WTC11 (cell line): ENCODE measurements at regions not wholly inside any gene's neighbourhood (a gene's known extent, or its start where the extent isn't known, plus 50 kb on each side); places are given as distances from the start of the nearest gene placed in this dataset.

Experiments used
- ATAC-seq: fragments of 200-7000 bp; cut with Tn5 transposase; 2 replicates; pipeline ENCODE4 v1.10.0; 2021; ENCODE audit warnings: mild to moderate bottlenecking, moderate library complexity
- CTCF ChIA-PET: fragments of 300-600 bp; sonication (Branson Sonifier 250); formaldehyde crosslinking; loops from one replicate; lab custom pipeline; 2021; ENCODE audit warnings: antibody characterized with exemption; lab: Charles Lee
- POLR2A ChIA-PET: fragments of 350-600 bp; sonication (Branson Sonifier 250); formaldehyde crosslinking; loops from one replicate; lab custom pipeline; 2021; ENCODE audit warnings: antibody characterized with exemption; lab: Charles Lee
- DNase-seq: peaks from one replicate; pipeline ENCODE4 v3.0.0; 2021; ENCODE audit warnings: low spot score
- H3K27ac Mint-ChIP-seq: 2 replicates; pipeline ENCODE4 v1.8.0; 2021; ENCODE audit warnings: mixed read lengths
- H3K27me3 Mint-ChIP-seq: 2 replicates; pipeline ENCODE4 v1.8.0; 2021; ENCODE audit warnings: low read depth, mild to moderate bottlenecking, moderate library complexity, mixed read lengths
- H3K36me3 Mint-ChIP-seq: 2 replicates; pipeline ENCODE4 v1.8.0; 2021; ENCODE audit warnings: mixed read lengths
- H3K4me1 Mint-ChIP-seq: 2 replicates; pipeline ENCODE4 v1.8.0; 2022; ENCODE audit warnings: mixed read lengths
- H3K4me3 Mint-ChIP-seq: 2 replicates; pipeline ENCODE4 v1.8.0; 2021; ENCODE audit warnings: mild to moderate bottlenecking, moderate library complexity, mixed read lengths
- H3K9me3 Mint-ChIP-seq: 2 replicates; pipeline ENCODE4 v1.8.0; 2021; ENCODE audit warnings: mixed read lengths
- ATF1 ChIP-seq: sonication (generic); formaldehyde crosslinking; IDR thresholded peaks from 2 replicates; pipeline ENCODE4 v1.8.1; 2023; ENCODE audit warnings: mild to moderate bottlenecking, moderate library complexity, missing genetic modification reagents
- CREB1 ChIP-seq: sonication (generic); formaldehyde crosslinking; IDR thresholded peaks from 2 replicates; pipeline ENCODE4 v1.8.0; 2023; ENCODE audit warnings: mild to moderate bottlenecking, missing genetic modification reagents
- E2F4 ChIP-seq: sonication (generic); formaldehyde crosslinking; IDR thresholded peaks from 2 replicates; pipeline ENCODE4 v1.8.1; 2022; ENCODE audit warnings: low read depth, mild to moderate bottlenecking, moderate library complexity, missing genetic modification reagents, borderline replicate concordance
- ERG ChIP-seq: fragments of 250-450 bp; sonication (Bioruptor Pico); IDR thresholded peaks from 2 replicates; pipeline ENCODE4 v1.8.0; 2021; ENCODE audit warnings: mild to moderate bottlenecking
- GABPB1 ChIP-seq: sonication (generic); formaldehyde crosslinking; IDR thresholded peaks from 2 replicates; pipeline ENCODE4 v1.8.1; 2023; ENCODE audit warnings: mild to moderate bottlenecking, missing genetic modification reagents
- HMGXB4 ChIP-seq: sonication (generic); formaldehyde crosslinking; IDR thresholded peaks from 2 replicates; pipeline ENCODE4 v1.8.1; 2023; ENCODE audit warnings: mild to moderate bottlenecking, moderate library complexity, missing genetic modification reagents
- MXD4 ChIP-seq: fragments of 250-450 bp; sonication (Bioruptor Pico); IDR thresholded peaks from 2 replicates; pipeline ENCODE4 v1.8.0; 2021; ENCODE audit warnings: mild to moderate bottlenecking, moderate library complexity, borderline replicate concordance
- NR2C2 ChIP-seq: sonication (generic); formaldehyde crosslinking; IDR thresholded peaks from 2 replicates; pipeline ENCODE4 v1.8.0; 2022; ENCODE audit warnings: mild to moderate bottlenecking, missing genetic modification reagents
- PREB ChIP-seq: sonication (generic); formaldehyde crosslinking; IDR thresholded peaks from 2 replicates; pipeline ENCODE4 v1.8.1; 2022; ENCODE audit warnings: mild to moderate bottlenecking, missing genetic modification reagents, moderate library complexity, borderline replicate concordance
- PRRX2 ChIP-seq: fragments of 250-450 bp; sonication (Bioruptor Pico); IDR thresholded peaks from 2 replicates; pipeline ENCODE4 v1.8.0; 2021; ENCODE audit warnings: mild to moderate bottlenecking
- RORB ChIP-seq: fragments of 250-450 bp; sonication (Bioruptor Pico); IDR thresholded peaks from 2 replicates; pipeline ENCODE4 v1.9.0; 2021; ENCODE audit warnings: mild to moderate bottlenecking
- TCF7 ChIP-seq: sonication (generic); formaldehyde crosslinking; IDR thresholded peaks from 2 replicates; pipeline ENCODE4 v1.8.0; 2022; ENCODE audit warnings: mild to moderate bottlenecking, low read depth, missing genetic modification reagents, moderate library complexity
- TEAD1 ChIP-seq: sonication (generic); formaldehyde crosslinking; IDR thresholded peaks from 2 replicates; pipeline ENCODE4 v1.8.0; 2022; ENCODE audit warnings: mild to moderate bottlenecking, missing genetic modification reagents
- TEAD4 ChIP-seq: sonication (generic); formaldehyde crosslinking; IDR thresholded peaks from 2 replicates; pipeline ENCODE4 v1.8.0; 2022; ENCODE audit warnings: mild to moderate bottlenecking, missing genetic modification reagents
- ZNF423 ChIP-seq: fragments of 250-450 bp; sonication (Bioruptor Pico); IDR thresholded peaks from 2 replicates; pipeline ENCODE4 v2.1.2; 2022; ENCODE audit warnings: mild to moderate bottlenecking, moderate library complexity
- TF ChIP-seq, protein P1 (sequence below): sonication (generic); formaldehyde crosslinking; IDR thresholded peaks from 2 replicates; pipeline ENCODE4 v1.8.0; 2023; ENCODE audit warnings: mild to moderate bottlenecking, missing genetic modification reagents
- TF ChIP-seq, protein P2 (sequence below): fragments of 250-450 bp; sonication (Bioruptor Pico); IDR thresholded peaks from 2 replicates; pipeline ENCODE4 v1.9.0; 2021; ENCODE audit warnings: moderate library complexity, mild to moderate bottlenecking, inconsistent platforms, borderline replicate concordance
- TF ChIP-seq, protein P3 (sequence below): sonication (generic); formaldehyde crosslinking; IDR thresholded peaks from 2 replicates; pipeline ENCODE4 v1.8.0; 2022; ENCODE audit warnings: mild to moderate bottlenecking, missing genetic modification reagents

DNA sequence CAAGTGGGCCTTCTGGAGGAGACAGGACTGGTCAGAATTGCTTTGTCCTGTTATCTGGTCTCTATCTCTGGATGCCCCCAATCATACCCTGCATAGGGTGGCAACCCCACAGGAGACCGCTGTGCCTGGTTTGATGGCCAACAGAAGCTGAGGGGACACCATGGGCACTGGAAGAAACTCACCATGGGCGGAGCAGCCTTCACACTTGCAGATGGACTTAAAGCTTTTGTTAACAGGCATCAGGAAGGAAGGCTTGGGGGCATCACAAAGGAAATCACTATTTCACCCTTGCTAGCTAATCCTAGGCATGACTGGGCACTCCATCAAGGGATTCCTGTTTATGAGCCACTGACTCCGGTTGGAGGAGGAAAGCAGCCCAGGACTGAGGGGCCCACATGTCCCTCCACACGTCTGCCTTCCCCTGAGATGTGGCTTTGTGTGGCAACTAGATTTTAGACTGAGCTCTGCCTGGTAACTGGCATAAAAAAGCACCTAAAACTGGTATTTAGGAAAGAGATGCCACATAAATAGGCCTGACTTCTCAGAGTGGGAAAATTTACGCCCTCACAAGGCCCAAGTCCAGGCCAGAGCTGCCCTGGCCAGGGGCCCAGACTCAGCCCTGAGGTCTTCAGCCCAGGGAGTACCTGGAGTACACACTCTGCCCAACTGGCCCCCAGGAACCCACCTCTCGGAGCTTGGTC, 57.0 kb upstream of the LYVE1 start:
- Mint-ChIP-seq H3K36me3 (no peaks in the 10 kb centered on the region), H3K4me3 (no peak overlapping the region), H3K27me3 (no peaks in the 10 kb centered on the region; the same call in 1 of the 2 replicates), H3K4me1 (peaks cover 4% of the 10 kb centered on the region; the same call in 1 of the 2 replicates), H3K27ac (no peak overlapping the region), H3K9me3 (no peaks in the 10 kb centered on the region)
- no peak for TF ChIP-seq CREB1 (CRISPR knock-in tag)
- TF ChIP-seq, protein P1, sequence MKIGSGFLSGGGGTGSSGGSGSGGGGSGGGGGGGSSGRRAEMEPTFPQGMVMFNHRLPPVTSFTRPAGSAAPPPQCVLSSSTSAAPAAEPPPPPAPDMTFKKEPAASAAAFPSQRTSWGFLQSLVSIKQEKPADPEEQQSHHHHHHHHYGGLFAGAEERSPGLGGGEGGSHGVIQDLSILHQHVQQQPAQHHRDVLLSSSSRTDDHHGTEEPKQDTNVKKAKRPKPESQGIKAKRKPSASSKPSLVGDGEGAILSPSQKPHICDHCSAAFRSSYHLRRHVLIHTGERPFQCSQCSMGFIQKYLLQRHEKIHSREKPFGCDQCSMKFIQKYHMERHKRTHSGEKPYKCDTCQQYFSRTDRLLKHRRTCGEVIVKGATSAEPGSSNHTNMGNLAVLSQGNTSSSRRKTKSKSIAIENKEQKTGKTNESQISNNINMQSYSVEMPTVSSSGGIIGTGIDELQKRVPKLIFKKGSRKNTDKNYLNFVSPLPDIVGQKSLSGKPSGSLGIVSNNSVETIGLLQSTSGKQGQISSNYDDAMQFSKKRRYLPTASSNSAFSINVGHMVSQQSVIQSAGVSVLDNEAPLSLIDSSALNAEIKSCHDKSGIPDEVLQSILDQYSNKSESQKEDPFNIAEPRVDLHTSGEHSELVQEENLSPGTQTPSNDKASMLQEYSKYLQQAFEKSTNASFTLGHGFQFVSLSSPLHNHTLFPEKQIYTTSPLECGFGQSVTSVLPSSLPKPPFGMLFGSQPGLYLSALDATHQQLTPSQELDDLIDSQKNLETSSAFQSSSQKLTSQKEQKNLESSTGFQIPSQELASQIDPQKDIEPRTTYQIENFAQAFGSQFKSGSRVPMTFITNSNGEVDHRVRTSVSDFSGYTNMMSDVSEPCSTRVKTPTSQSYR (CRISPR knock-in tag): no peak
- TF ChIP-seq PREB: no peak
- TF ChIP-seq, protein P2, sequence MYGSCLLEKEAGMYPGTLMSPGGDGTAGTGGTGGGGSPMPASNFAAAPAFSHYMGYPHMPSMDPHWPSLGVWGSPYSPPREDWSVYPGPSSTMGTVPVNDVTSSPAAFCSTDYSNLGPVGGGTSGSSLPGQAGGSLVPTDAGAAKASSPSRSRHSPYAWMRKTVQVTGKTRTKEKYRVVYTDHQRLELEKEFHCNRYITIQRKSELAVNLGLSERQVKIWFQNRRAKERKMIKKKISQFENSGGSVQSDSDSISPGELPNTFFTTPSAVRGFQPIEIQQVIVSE (CRISPR knock-in tag): no peak
- TF ChIP-seq, protein P3, sequence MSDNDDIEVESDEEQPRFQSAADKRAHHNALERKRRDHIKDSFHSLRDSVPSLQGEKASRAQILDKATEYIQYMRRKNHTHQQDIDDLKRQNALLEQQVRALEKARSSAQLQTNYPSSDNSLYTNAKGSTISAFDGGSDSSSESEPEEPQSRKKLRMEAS (CRISPR knock-in tag): no peak
- no peak for TF ChIP-seq MXD4
- no peak for TF ChIP-seq TEAD4
- TF ChIP-seq ERG: no peak
- TF ChIP-seq ATF1: no peak
- TF ChIP-seq PRRX2 (CRISPR knock-in tag): no peak
- no peak for TF ChIP-seq HMGXB4 (CRISPR knock-in tag)
- ChIA-PET POLR2A (no interaction called here), CTCF (interaction anchor here (0.8 to 2.4 kb wide), 9 partner anchors 11 to 220 kb away, joined by 3 to 14 read pairs (median 4); no protein-coding TSS in a partner anchor)
- ATAC-seq: no peak
- DNase-seq: no peak

DNA sequence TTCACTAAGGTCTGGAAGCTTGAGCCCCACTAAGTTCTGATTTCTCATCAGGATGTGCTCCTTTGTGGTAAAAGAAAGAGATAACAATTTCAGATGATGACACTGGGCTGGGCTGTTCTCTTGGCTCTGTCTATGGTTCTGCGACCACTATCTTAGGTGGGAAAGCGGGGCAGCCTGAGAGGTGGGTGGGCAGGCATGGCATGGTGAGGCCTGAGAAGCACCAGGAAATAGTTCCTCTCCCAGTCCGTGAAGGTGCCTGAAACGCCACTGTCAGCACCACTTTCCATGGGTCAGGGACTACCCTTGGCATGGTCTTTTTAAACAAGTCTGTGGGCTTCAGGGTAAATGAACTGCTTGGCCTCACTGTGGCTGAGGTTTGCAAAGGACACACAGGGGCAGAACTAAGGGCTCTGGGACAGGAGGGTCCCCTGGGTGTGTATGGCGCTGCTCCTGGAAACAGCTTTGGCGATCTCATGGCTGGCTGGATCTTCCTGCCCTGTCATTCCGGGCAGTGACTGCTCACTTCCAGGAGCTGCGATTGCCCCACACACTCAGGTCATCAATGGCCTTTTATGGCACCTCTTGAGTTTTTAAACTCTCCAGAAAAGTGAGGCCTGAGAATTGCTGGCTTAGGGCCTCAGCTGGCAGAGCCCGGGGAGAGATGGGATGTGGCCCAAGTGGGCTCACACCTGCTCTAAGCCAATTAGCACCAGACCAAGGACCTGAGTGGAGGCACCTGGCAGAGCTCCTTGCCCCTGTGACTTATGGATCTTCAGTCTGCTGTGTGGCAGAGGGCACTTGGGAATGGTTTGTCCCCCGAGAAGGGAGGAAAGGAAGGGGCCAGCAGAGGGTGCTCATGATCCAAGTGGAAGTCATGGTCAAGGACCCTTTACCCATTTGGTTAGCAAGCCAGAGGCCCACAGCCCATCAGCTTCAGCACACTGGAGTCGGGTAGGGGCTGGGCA, 55.6 kb upstream of the LYVE1 start:
- H3K4me3 Mint-ChIP-seq: no peak overlapping the region
- no peak overlapping the region for H3K27ac Mint-ChIP-seq
- CTCF ChIA-PET: interaction anchor here (0.5 to 2.4 kb wide), 36 partner anchors 9 to 218 kb away, joined by 3 to 14 read pairs (median 4); partner anchors contain the start of genes AMPD3, CTR9 and RNF141
- H3K27me3 Mint-ChIP-seq: no peaks in the 10 kb centered on the region; the same call in 1 of the 2 replicates
- H3K36me3 Mint-ChIP-seq: no peaks in the 10 kb centered on the region
- TF ChIP-seq ZNF423 (CRISPR knock-in tag): no peak
- no peak for TF ChIP-seq NR2C2 (CRISPR knock-in tag)
- no peak for TF ChIP-seq TEAD1 (CRISPR knock-in tag)
- TF ChIP-seq TCF7 (CRISPR knock-in tag): no peak
- TF ChIP-seq E2F4 (CRISPR knock-in tag): no peak
- TF ChIP-seq GABPB1 (CRISPR knock-in tag): no peak
- no peak for TF ChIP-seq RORB (CRISPR knock-in tag)
- no peaks in the 10 kb centered on the region for H3K9me3 Mint-ChIP-seq
- DNase-seq (peak; percentile 75), ATAC-seq (peak; percentile 88)
- POLR2A ChIA-PET: no interaction called here
- H3K4me1 Mint-ChIP-seq: no peaks in the 10 kb centered on the region
